Ishikawa (cell line): ENCODE measurements at regions not wholly inside any gene's neighbourhood (a gene's known extent, or its start where the extent isn't known, plus 50 kb on each side); places are given as distances from the start of the nearest gene placed in this dataset.
A peak's percentile ranks its signal among the peaks of the same experiment; 100 is the strongest.

Source experiments
- CEBPB ChIP-seq: IDR thresholded peaks from 2 replicates; pipeline ENCODE4 v1.6.1; 2012
- CREB1 ChIP-seq: IDR thresholded peaks from 2 replicates; pipeline ENCODE4 v1.6.1; 2012; ENCODE audit warnings: low read depth
- EGR1 ChIP-seq: IDR thresholded peaks from 2 replicates; pipeline ENCODE4 v1.6.1; 2012
- EP300 ChIP-seq: IDR thresholded peaks from 2 replicates; pipeline ENCODE4 v1.6.1; 2012; ENCODE audit warnings: borderline replicate concordance
- FOXM1 ChIP-seq: IDR thresholded peaks from 2 replicates; pipeline ENCODE4 v1.6.1; 2012; ENCODE audit warnings: low read depth, borderline replicate concordance
- NFIC ChIP-seq: IDR thresholded peaks from 2 replicates; pipeline ENCODE4 v1.6.1; 2012
- RAD21 ChIP-seq: IDR thresholded peaks from 2 replicates; pipeline ENCODE4 v1.6.1; 2012; ENCODE audit warnings: low read depth
- TAF1 ChIP-seq: IDR thresholded peaks from 2 replicates; pipeline ENCODE4 v1.6.1; 2012; ENCODE audit warnings: low read depth, mild to moderate bottlenecking
- TCF12 ChIP-seq: IDR thresholded peaks from 2 replicates; pipeline ENCODE4 v1.6.1; 2012; ENCODE audit warnings: low read depth
- TEAD4 ChIP-seq: IDR thresholded peaks from 2 replicates; pipeline ENCODE4 v1.6.1; 2012
- YY1 ChIP-seq: IDR thresholded peaks from 2 replicates; pipeline ENCODE4 v1.6.1; 2012; ENCODE audit warnings: low read depth
- ZBTB7A ChIP-seq: IDR thresholded peaks from 2 replicates; pipeline ENCODE4 v1.6.1; 2012; ENCODE audit warnings: low read depth
- TF ChIP-seq, protein P1 (sequence below): IDR thresholded peaks from 2 replicates; pipeline ENCODE4 v1.6.1; 2012
- TF ChIP-seq, protein P2 (sequence below): IDR thresholded peaks from 2 replicates; pipeline ENCODE4 v1.6.1; 2012; ENCODE audit warnings: low read depth, mild to moderate bottlenecking
- TF ChIP-seq, protein P3 (sequence below): IDR thresholded peaks from 2 replicates; pipeline ENCODE4 v1.6.1; 2012

DNA sequence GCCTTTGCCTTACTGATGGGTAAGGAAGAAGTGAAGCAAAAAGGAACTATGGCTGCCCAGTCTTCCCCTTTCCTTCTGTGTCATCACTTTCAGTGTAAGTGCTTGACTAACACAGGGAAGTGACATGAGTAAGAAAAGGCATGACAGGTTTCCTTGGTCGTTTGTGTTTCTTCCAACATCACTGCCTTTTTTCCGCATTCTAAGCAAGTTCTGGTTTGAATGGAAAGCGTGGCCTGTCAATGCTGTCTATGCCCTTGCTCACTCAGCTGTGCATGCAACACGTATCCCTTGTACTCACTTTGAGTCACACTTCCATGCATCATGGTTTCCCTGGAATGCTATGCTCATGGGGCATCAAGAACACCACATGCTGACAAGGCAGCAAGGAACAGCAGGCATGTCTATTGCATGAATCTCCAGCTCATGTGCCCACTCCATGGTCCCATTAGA is 111.8 kb downstream of the OAT start:
- TF ChIP-seq RAD21 (peak; percentile 10; the same call in 1 of the 2 replicates), CEBPB (peak; percentile 23; the same call in 1 of the 2 replicates), YY1 (peak; percentile 64; the same call in 1 of the 2 replicates), TEAD4 (peak; percentile 95), CREB1 (no peak), EP300 (peak; percentile 57), TCF12 (peak; percentile 77; the same call in 1 of the 2 replicates), ZBTB7A (no peak)
- TF ChIP-seq, protein P1, sequence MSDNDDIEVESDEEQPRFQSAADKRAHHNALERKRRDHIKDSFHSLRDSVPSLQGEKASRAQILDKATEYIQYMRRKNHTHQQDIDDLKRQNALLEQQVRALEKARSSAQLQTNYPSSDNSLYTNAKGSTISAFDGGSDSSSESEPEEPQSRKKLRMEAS: peak; percentile 95

DNA sequence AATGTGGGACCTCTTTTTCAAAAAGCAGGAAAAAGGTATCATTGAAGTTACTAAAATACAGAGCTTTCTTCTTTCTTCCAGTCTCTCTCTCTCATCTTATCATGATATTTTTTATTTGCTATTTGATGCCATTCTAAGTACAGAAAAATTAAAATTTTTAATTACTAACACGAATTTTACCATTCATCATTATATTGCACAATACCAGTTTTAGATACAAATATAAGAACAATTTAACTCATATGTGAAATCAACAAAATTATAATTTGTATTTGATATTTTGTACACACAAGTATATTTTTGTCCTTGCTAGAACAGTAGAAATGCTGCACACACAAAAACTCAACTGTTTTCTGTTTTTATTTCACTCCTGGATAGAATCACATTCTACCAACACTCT is 112.2 kb downstream of the OAT start:
- TF ChIP-seq FOXM1: no peak
- TF ChIP-seq, protein P2, sequence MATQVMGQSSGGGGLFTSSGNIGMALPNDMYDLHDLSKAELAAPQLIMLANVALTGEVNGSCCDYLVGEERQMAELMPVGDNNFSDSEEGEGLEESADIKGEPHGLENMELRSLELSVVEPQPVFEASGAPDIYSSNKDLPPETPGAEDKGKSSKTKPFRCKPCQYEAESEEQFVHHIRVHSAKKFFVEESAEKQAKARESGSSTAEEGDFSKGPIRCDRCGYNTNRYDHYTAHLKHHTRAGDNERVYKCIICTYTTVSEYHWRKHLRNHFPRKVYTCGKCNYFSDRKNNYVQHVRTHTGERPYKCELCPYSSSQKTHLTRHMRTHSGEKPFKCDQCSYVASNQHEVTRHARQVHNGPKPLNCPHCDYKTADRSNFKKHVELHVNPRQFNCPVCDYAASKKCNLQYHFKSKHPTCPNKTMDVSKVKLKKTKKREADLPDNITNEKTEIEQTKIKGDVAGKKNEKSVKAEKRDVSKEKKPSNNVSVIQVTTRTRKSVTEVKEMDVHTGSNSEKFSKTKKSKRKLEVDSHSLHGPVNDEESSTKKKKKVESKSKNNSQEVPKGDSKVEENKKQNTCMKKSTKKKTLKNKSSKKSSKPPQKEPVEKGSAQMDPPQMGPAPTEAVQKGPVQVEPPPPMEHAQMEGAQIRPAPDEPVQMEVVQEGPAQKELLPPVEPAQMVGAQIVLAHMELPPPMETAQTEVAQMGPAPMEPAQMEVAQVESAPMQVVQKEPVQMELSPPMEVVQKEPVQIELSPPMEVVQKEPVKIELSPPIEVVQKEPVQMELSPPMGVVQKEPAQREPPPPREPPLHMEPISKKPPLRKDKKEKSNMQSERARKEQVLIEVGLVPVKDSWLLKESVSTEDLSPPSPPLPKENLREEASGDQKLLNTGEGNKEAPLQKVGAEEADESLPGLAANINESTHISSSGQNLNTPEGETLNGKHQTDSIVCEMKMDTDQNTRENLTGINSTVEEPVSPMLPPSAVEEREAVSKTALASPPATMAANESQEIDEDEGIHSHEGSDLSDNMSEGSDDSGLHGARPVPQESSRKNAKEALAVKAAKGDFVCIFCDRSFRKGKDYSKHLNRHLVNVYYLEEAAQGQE: no peak
- no peak for TF ChIP-seq EP300
- no peak for TF ChIP-seq EGR1
- TF ChIP-seq RAD21: no peak
- TF ChIP-seq, protein P1: no peak
- no peak for TF ChIP-seq NFIC
- no peak for TF ChIP-seq CEBPB
- TF ChIP-seq TCF12: no peak
- TF ChIP-seq ZBTB7A: no peak
- TF ChIP-seq CREB1: no peak

GRCh38 chr10:124305984-124306383 is 112.7 kb downstream of the OAT start:
- TF ChIP-seq FOXM1: no peak
- no peak for TF ChIP-seq TAF1
- TF ChIP-seq YY1: no peak
- TF ChIP-seq TEAD4: no peak
- no peak for TF ChIP-seq TCF12

GRCh38 chr10:124305131-124305530 is 113.6 kb downstream of the OAT start:
- TF ChIP-seq, protein P1: no peak
- no peak for TF ChIP-seq CREB1
- TF ChIP-seq YY1: no peak
- TF ChIP-seq ZBTB7A: no peak
- no peak for TF ChIP-seq NFIC
- no peak for TF ChIP-seq EP300
- no peak for TF ChIP-seq EGR1
- TF ChIP-seq, protein P3, sequence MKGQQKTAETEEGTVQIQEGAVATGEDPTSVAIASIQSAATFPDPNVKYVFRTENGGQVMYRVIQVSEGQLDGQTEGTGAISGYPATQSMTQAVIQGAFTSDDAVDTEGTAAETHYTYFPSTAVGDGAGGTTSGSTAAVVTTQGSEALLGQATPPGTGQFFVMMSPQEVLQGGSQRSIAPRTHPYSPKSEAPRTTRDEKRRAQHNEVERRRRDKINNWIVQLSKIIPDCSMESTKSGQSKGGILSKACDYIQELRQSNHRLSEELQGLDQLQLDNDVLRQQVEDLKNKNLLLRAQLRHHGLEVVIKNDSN: no peak

- TF ChIP-seq NFIC (no peak), YY1 (no peak), TAF1 (no peak), CREB1 (no peak), ZBTB7A (no peak), EP300 (no peak)
Observed at GRCh38 chr10:124303662-124304418, 114.9 kb downstream of the OAT start.

- no peak for TF ChIP-seq EP300
- no peak for TF ChIP-seq FOXM1
- TF ChIP-seq YY1: no peak
- TF ChIP-seq EGR1: no peak
- TF ChIP-seq, protein P1: no peak
- no peak for TF ChIP-seq NFIC
- no peak for TF ChIP-seq RAD21
Observed at GRCh38 chr10:124302951-124303505, 115.7 kb downstream of the OAT start.

GRCh38 chr10:124301736-124302135 is 117.0 kb downstream of the OAT start:
- TF ChIP-seq, protein P2: no peak
- TF ChIP-seq, protein P1: no peak
- TF ChIP-seq RAD21: no peak
- no peak for TF ChIP-seq TAF1
- no peak for TF ChIP-seq CEBPB
- TF ChIP-seq TEAD4: no peak
- no peak for TF ChIP-seq FOXM1
- TF ChIP-seq NFIC: no peak
- no peak for TF ChIP-seq YY1
- no peak for TF ChIP-seq CREB1
- TF ChIP-seq EP300: no peak
- TF ChIP-seq EGR1: no peak
- no peak for TF ChIP-seq TCF12
- TF ChIP-seq ZBTB7A: no peak
- TF ChIP-seq, protein P3: no peak
